Effector CD4-positive, alpha-beta T cell (primary cell): ENCODE measurements at regions not wholly inside any gene's neighbourhood (a gene's known extent, or its start where the extent isn't known, plus 50 kb on each side); places are given as distances from the start of the nearest gene placed in this dataset.
"Not testable (repeated sequence)": the region's sequence is repeated elsewhere in the genome, so short reads cannot be mapped to it uniquely, and the experiment has no call there.

Source experiments
- DNase-seq: peaks from one replicate; pipeline ENCODE4 v3.0.0-alpha.2; 2020

DNA sequence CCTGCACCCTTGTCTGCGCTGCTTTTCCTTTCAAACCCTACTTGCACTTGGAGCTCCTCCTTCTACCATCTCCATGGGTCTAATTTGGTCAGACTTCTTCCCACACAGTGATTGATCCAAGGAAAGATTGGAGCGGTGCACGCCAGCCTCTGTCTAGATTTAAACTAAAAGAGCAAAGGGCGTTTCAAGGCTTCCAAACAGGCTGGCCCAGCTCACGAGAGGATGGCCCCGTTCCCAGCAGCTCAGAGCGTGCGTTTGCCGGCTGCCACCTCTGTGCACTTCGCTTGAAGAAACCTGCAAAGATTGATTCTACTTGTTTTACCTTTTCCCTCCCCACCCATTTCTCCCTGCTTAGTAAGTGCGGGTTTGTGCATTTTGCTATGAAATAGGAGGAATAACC is 78.8 kb upstream of the ALKAL2 start:
- no peak for DNase-seq

DNA sequence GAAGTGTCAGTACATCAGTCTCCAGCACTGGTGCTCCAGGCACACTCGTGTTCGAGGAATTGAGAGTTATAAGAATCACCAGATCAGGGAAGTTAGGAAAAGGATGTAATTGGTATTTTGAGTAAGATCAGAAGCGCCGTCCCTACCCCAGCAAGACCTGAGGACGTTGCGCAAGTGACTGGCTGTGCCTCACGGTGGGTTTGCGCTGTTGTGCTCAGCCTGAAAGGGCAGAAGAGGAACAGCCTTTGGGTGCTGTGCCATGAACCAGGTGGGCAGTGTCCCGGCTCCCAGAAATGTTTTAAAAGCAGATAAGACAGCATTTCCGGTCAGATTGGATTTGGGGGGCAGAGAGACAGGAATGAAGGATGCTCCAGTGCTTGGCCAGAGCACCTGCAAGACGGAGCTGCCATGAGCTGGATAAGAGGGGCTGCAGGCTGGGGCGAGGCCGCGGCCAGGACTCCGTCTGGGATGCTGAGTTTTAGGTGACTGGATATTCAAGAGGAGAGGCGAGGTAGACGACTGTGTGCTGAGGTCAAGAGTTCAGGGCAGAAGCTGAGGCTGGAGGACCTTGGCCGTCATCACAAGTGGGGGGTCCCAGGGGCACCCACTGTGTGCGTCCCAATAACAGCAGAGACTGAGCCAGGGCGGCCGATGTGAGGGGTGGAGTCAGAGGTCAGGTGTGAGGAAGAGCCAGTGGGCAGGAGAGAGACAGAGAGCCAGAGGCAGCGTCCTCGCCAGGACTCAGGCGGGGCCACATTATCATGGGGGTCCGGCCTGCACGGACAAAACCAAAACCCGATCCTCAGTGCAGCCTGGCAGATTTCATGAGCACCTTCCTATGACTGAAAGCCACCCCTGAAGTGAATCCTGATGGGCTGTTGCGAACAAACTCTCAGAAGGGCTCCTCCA is 77.7 kb upstream of the ALKAL2 start:
- DNase-seq, result no peak

DNA sequence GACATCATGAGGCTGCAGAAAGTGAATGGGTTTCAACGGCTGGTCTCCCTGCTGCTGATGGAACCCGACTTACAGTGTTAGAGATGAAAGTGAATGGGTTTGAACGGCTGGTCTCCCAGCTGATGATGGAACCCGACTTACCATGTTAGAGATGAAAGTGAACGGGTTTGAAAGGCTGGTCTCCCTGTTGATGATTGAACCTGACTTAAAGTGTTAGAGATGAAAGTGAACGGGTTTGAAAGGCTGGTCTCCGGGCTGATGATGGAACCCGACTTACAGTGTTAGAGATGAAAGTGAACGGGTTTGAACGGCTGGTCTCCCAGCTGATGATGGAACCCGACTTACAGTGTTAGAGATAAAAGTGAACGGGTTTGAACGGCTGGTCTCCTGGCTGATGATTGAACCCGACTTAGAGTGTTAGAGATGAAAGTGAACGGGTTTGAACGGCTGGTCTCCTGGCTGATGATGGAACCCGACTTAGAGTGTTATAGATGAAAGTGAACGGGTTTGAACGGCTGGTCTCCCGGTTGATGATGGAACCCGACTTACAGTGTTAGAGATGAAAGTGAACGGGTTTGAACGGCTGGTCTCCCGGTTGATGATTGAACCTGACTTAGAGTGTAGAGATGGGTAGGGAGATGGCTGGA is 76.1 kb upstream of the ALKAL2 start:
- no peak for DNase-seq

DNA sequence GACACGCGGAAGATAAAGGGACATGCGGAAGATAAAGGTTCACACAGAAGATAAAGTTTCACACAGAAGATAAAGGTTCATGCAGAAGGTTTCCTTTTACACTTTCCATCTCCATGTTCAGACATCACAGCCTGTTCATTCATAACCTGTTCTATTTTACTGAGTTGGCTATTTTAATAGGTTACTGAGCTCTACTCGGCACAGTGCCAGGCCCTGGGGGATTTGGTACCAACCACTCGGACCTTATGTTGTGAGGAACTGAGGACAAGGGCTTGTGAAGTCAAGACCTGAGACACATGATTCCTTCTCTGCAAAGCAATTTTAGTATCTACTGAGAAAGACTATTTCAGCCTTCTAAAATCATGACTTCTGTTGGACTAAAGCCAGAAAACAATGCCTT is 75.0 kb upstream of the ALKAL2 start:
- DNase-seq, result no peak

DNA sequence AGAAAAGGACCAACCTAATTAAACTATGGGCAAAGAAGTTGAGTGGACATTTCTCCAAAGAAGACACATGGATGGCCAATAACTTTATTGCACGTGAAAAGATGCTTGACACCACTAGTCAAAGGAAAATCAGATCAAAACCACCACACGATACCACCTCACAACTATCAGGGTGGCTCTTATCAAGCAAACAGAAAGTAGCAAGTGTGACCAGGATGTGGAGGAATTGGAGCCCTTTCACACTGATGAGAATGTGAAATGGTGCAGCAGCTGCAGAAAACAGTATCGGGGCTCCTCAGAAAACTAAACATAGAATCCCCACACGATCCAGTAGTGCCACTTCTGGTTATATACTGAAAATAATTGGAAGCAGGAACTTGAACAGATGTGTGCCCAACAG is 72.2 kb upstream of the ALKAL2 start:
- DNase-seq, result no peak

DNA sequence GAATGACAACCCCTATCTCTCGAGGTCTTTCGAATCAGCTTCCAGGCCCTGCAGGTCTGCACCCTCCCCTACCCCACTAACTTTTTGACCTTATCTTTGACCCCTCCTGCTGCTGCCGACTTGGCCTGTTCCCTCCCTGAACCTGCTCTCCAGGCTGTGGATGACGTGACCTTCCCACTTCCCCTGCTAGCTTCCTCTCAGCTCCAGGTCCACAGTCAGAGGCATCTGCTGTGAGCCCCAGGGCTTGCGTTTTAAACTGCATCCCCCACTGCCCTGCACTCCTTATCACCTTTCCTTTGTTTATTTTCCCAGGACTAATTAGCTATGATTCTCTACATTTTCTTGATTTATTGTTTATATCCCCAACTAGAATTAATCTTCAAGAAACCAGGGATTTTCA is 71.2 kb upstream of the ALKAL2 start:
- DNase-seq, result no peak

DNA sequence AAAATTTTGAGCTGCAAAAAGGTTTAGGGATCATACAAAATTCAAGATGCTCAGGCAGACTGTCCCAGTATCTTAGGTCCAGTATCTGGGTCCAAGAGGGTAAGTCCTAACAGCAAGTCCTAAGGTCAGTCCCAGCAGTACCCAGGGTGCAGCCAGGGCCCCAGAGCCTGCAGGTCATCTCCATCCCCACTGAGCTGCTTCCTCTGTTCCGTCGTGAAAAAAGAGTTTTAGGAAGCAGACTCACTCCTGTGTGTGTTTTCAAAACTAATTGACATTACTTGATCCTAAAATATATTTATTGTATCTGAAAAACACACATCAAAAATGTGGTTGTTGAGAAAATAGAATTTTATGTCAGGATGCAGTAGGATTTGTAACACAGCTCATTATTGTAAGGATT is 69.9 kb upstream of the ALKAL2 start:
- no peak for DNase-seq

DNA sequence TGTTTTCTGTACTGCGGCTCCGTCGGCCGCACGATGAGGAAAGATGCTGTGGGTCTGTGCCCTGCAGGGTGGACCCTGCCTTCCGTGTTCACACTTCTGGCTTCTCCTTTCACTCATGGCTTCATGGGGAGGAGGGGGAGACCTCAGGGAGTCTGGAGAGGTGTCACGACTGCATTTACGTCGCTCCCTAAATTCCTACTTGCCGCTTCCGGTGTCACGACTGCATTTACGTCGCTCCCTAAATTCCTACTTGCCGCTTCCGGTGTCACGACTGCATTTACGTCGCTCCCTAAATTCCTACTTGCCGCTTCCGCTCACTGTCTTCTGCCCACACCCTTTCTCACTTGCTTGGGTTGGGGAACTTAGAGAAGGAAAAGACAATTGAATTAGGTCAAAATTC is 68.4 kb upstream of the ALKAL2 start:
- DNase-seq, result not testable (repeated sequence)

DNA sequence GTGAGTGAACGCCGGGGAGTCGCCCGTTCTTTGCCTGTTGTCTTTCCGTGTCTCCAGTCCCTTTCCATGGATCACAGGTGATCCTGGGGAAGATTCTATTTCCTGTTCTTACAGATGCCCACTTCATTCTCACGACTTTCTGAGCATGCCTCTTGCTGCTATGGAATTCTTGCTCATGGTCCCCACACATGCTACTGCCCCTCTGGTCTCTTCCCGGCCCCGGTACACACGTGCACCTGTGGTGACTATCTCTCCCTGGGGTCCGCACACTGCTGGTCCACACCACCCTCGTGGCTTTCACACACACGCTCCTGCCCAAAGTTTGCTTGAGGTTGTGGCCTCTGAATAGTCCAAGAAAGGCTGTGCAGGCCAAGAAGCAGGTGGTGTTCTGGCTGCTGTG is 67.9 kb upstream of the ALKAL2 start:
- no peak for DNase-seq

DNA sequence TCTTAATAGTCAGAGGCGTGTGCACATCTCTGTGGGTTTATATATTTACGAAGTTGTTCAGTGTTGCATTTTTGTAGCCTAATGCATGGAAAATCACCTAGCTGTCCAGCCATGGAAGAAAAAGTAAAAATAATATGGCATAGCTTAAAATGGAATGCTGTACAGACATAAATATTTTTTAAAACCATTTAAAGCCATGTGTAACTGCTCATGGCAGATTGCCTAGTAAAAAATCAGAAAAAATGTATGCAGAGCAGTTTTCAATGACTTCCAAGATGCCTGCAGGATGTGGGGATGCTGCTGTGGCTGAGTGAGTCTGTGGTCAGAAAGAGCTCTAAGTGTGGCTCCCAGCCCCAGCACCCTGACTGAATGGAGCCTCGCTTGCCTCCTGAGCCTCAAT is 64.8 kb upstream of the ALKAL2 start:
- no peak for DNase-seq

DNA sequence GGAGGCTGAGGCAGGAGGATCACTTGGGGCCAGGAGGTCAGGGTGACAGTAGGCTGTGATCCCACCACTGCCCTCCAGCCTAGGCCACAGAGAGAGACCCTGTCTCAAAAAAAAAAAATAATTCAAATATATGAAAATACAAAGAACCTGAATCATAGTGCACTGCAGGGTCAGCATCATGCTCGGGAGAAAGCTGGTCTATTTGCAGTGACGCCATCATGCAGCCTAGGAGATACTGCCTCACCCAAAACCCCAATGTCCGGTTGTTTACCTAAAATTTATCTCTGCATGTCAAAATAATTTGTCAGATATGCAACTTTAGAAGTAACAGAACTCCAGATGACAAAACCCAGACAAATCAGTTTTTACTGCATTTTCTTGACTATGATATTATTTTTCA is 61.5 kb upstream of the ALKAL2 start:
- DNase-seq, result no peak

DNA sequence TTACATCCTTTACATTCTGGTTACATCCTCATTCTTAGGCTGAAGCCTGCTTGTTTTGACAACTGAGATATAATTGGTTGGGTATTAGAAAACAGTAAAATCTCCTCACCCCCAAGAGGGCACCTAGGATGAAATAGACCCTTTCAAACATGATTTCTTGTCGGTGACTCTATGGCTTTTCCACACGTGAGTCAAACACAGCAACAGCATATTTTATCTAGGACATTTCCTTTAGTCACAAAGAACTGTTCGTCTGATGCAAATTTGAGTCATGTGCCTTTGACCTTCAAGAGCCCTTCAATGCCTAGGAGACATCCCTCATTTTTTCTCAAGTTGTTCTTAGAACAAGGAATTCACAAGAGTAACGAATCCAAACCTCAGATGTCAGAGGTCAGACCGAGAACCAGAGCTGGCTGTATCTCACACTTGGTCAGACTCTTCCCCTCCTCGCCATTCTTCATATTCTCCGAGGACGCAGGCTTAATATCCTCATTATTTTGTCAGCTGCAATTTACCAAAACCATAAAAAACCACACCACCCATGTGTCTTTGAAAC is 60.5 kb upstream of the ALKAL2 start:
- DNase-seq, result no peak

DNA sequence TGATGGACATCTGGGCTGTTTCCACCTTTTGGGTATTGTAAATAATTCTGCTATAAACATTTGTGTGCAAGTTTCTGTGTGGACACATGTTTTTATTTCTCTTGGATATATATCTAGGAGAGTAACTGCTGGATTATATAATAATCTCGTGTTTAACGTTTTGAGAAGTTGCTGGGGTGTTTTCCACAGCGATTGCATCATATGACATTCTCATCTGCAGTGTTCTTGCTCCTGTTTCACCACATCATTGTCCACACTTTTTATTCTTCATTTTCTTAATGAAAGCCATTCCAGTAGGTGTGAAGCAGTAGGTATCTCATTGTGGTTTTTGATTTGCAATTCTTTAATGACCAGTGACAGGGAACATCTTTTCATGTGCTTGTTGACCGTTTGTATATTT is 56.9 kb upstream of the ALKAL2 start:
- no peak for DNase-seq

DNA sequence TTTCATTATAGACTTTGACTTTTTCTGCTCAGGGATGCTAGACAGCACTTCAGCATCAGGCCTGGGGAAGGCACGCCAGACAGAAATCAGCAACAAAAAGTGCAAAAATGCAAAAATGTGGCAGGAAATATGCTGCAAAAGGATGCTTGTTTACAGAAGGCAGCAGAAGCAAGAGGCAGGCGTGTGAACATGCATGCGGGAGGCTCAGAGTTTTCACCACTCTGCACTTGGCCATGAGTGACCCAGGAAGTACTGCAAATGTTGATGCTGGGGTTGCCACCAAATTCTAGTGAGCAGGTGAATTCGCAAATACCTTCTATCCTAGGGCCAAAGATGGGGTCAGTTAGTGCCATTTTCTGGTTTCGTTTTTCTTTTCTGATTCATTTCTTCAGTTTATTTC is 55.5 kb upstream of the ALKAL2 start:
- no peak for DNase-seq

DNA sequence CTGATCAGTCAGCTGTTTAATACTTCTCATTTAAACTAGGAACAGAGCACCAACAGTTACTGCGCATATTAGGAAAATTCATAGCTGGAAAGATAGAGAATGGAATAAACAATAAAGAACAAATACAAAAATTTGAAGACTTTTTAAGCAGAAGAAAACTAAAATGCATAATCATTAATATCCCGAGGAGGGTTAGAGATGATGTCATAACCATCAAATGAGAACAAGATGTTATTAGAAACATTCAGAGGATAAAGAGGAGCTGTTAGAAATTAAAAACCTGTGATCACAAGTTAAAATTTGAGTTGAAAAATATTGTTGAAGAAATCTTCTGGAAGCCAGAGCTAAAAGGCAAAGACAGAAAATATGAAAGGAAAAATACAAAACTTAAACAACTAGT is 54.0 kb upstream of the ALKAL2 start:
- no peak for DNase-seq

DNA sequence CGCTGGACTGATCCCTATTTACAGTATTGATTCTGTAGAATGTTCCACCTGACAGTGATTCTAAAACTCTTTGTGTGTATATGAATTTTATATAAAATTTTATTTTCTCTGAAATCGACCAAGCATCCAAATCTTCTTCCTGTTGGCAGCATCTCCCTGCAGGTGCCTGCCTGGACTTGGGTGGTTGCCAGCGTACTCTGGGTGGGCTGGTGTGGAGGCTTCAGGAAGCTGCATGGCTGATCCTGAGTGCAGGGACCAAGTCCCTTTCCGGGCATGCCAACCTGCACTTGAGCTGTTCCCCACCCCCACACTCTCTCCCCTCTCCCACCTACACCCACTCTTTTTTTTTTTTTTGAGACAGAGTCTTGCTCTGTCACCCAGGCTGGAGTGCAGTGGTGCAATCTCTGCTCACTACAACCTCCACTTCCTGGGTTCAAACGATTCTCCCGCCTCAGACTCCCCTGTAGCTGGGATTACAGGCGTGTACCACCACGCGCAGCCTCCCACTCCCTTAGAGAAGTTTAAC is 53.2 kb upstream of the ALKAL2 start:
- no peak for DNase-seq
